ENCODE measurements at regions not wholly inside any gene's neighbourhood (a gene's known extent, or its start where the extent isn't known, plus 50 kb on each side); places are given as distances from the start of the nearest gene placed in this dataset.
"Not testable (repeated sequence)": the region's sequence is repeated elsewhere in the genome, so short reads cannot be mapped to it uniquely, and the experiment has no call there.

DNA sequence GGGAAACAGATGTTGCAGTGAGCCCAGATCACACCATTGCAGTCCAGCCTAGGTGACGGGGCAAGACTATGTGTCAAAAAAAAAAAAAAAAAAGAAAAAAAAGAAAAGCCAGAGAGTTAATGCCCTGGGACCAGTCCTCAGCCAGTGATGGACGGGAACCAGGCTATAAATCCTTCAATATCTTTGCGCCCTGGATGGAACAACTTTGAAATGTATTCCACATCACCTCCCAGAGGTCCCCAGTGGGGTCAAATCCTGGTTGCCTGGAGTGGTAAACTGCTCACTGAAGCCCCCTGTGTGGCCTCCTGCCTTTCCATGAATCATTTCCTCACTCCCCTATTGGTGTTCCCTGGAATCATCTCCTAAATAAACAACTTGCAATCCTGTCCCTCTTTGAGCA, 166.9 kb downstream of the DEFB131A start:
- H3K4me3 ChIP-seq (ENCODE audit: low read length): no peak overlapping the region
- no peak for TF ChIP-seq CTCF (conservative IDR thresholded peaks at IDR 0.05; ENCODE audit: low read length)
- DNase-seq (ENCODE audit: low read depth): no peak

DNA sequence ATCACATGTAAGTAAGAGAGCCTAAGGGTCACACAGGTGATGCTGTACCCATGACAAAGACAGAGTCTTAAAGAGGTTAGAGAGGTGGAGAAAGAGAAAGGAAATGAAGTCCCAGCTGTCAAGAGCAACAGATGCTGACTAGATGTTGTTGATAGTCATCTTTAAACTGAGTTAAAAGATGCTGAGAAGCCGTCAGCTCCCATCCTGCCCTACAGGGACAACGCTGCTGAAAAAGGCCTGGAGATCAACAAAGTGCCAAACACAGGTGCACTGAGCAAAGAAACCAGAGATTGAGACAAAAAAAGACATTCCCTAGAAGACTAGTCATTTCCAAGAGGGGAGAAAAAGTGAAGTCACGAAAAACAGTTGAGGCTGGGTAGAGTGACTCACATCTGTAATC, 145.0 kb upstream of the DRD5 start:
- H3K4me3 ChIP-seq (ENCODE audit: low read length); DNase-seq (ENCODE audit: low read depth): not testable (repeated sequence)

DNA sequence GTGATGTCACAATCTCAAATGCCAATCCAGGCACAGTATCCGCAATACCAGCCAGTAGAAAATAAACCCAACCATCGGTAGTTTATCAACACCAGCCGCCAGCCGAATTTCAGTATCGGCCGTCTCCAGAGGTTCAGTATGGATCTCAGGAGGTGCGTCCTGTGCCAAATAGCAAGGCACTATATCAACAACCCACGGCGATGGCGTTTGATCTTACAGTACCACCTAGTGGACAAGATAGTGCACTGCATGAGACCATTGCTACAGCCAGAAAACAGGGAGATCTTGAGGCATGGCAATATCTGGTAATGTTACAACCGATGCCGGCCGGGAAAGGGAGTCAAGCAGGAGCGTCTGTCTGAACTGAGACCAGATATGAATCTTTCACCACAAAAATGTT, 121.8 kb upstream of the DRD5 start:
- peak; percentile 1 for DNase-seq (ENCODE audit: low read depth)
- peak; percentile 43 for TF ChIP-seq CTCF (conservative IDR thresholded peaks at IDR 0.05; ENCODE audit: low read length)
- H3K4me3 ChIP-seq (ENCODE audit: low read length): not testable (repeated sequence)

- not testable (repeated sequence) for DNase-seq (ENCODE audit: low read depth); H3K4me3 ChIP-seq (ENCODE audit: low read length)
These were observed 120.5 kb upstream of the DRD5 start for GRCh38 chr4:9660955-9661354.

- H3K4me3 ChIP-seq (ENCODE audit: low read length); DNase-seq (ENCODE audit: low read depth): not testable (repeated sequence)
These were observed 110.7 kb upstream of the DRD5 start for GRCh38 chr4:9670725-9671124.

DNA sequence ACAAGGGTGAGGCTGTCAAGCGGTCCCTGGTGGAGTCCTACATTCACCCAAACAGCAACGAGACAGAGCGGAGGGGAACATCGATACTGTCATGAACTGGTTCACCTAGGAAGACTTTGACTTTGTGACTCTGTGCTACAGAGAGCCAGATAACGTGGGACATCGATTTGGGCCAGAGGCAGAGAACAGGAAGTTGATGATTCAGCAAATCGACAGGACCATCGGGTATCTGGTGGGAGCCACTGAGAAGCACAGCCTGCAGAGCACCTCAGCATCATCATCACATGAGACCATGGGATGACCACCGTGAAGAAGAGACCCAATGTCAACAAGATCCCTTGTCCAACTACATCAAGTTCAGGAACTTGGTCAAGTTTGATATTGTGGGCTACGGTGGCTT, 104.1 kb upstream of the DRD5 start:
- H3K4me3 ChIP-seq (ENCODE audit: low read length); DNase-seq (ENCODE audit: low read depth): not testable (repeated sequence)

GRCh38 chr4:9679704-9680478, 101.5 kb upstream of the DRD5 start:
- no peak overlapping the region for H3K4me3 ChIP-seq (ENCODE audit: low read length)
- no peak for DNase-seq (ENCODE audit: low read depth)
- TF ChIP-seq CTCF (conservative IDR thresholded peaks at IDR 0.05; ENCODE audit: low read length): no peak

DNA sequence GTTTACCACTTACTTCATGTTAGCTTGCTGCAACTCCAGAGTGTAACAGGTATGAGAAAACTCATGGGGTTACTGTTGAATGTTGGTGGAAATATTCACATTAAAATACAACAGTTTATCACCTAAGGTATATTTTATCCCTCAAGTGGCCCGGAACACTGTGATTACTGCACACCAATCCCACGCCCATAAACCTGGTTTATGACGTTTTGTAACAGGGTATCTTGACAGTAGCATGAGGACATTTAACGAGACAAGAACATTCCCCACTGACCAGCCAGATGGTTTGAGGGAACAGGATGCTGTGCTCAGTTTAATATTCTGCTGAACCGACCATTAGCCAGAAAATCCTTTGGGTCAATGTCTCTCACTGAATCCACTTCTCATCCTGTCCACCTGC, 98.3 kb upstream of the DRD5 start:
- not testable (repeated sequence) for DNase-seq (ENCODE audit: low read depth); H3K4me3 ChIP-seq (ENCODE audit: low read length)

- not testable (repeated sequence) for DNase-seq (ENCODE audit: low read depth); H3K4me3 ChIP-seq (ENCODE audit: low read length)
These were observed 96.4 kb upstream of the DRD5 start for GRCh38 chr4:9685016-9685415.

- no peak overlapping the region for H3K4me3 ChIP-seq (ENCODE audit: low read length)
- DNase-seq (ENCODE audit: low read depth): no peak
- TF ChIP-seq CTCF (conservative IDR thresholded peaks at IDR 0.05; ENCODE audit: low read length): no peak
These were observed 95.7 kb upstream of the DRD5 start for GRCh38 chr4:9685692-9686091.

GRCh38 chr4:9690636-9691237, 90.7 kb upstream of the DRD5 start:
- peak overlapping the region; percentile 59 for H3K4me3 ChIP-seq (ENCODE audit: low read length)
- DNase-seq (ENCODE audit: low read depth): not testable (repeated sequence)

All from AG10803 (cell line).